HG03196 (cell line): ENCODE measurements at regions not wholly inside any gene's neighbourhood (a gene's known extent, or its start where the extent isn't known, plus 50 kb on each side); places are given as distances from the start of the nearest gene placed in this dataset.
"Not testable (repeated sequence)": the region's sequence is repeated elsewhere in the genome, so short reads cannot be mapped to it uniquely, and the experiment has no call there.

Source experiments
- ATAC-seq: cut with Tn5 transposase; IDR thresholded peaks from one replicate; pipeline ENCODE4 v1.9.1; 2021; ENCODE audit not compliant: unreplicated experiment

DNA sequence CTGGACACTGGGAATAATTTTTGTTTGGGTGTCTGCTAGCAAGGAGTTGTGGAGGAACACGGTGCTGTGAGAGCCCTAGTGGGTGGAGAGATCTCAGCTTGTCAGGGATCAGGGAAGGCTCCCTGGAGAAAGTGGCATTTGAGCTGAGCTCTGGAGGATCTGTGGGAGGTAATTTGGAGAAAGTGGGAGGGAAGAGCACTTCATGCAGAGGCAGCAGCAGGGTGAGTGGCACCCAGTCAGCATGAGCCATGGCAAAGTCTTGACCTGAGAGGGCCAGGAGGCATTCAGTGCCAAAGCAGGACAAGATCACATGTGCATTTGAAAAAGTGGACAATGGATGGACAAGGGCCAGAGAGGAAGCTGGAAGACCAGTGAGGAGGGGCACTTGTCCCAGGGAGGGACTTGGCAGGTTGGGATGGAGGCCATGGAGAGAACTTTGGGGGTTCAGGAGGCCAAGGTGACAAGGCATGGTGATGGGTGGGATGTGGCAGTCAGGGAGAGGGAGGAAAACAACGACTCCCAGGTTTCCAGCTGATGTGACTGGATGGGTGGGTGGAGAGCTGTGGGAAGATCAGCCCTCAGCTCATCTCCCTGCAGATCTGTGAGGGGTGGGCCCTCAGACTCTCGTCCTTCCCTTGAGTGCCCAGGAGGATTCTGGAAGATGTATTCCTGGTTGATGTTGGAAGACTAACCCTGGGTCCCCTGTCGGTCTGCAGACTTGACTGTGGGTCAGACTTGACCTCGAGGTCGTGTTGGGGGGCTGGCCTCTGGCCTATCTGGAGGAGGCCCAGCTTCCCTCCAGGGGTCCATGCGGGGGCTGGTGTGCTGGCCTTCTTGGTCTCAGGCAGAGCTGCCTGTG, 68.9 kb upstream of the PITX1 start:
- ATAC-seq, result no peak

DNA sequence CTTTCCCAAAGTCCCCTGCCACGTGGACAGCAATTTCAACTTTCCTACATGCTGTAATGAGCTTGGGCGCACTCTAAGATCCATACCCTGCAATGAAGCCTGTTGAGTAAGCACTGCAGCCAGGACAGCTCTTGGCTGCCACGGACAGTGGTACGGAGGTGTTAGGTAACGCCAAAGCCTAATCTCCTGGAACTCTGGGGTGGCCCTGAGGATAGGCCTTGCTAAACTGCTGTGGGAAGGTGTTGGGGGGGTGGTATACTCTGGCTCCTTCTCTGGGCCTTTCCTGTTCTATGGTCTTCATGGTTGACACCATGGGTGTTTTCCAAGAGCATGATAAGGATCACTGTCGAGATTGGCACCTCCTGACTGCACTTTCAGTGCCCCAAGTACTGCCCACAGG, 66.4 kb upstream of the PITX1 start:
- no peak for ATAC-seq

DNA sequence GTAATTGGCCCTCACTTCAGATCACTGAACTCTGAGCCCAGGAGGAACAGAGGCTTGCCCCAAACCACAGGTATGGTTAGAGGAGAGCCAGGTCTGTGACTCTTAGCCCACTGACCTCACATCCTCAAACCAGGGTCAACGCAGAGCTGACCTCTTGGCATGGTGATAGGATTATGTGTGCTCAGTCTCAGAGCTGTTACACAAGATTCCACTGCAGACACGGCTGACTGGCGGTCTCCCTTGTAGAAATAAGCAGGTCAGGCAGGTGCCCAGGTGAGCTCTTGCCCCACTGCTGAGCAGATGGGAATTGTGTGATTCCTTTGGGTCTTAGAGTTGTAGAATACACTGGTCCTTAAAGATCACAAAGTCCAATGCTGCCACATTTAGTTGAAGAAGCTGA, 66.0 kb upstream of the PITX1 start:
- no peak for ATAC-seq

DNA sequence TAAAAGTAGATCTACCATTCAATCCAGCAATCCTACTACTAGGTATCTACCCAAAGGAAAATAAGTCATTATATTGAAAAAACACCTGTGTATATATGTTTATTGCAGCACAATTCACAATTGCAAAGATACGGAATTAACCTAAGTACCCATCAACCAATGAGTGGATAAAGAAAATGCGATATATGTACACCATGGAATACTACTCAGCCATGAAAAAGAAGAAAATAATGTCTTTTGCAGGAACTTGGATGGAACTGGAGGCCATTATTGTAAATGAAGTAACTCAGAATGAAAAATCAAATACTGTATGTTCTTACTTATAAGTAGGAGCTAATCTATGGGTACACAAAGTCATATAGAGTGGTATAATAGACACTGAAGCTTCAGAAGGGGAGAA, 63.4 kb upstream of the PITX1 start:
- no peak for ATAC-seq

- no peak for ATAC-seq
Observed at GRCh38 chr5:135095871-135096270, 61.8 kb upstream of the PITX1 start.

DNA sequence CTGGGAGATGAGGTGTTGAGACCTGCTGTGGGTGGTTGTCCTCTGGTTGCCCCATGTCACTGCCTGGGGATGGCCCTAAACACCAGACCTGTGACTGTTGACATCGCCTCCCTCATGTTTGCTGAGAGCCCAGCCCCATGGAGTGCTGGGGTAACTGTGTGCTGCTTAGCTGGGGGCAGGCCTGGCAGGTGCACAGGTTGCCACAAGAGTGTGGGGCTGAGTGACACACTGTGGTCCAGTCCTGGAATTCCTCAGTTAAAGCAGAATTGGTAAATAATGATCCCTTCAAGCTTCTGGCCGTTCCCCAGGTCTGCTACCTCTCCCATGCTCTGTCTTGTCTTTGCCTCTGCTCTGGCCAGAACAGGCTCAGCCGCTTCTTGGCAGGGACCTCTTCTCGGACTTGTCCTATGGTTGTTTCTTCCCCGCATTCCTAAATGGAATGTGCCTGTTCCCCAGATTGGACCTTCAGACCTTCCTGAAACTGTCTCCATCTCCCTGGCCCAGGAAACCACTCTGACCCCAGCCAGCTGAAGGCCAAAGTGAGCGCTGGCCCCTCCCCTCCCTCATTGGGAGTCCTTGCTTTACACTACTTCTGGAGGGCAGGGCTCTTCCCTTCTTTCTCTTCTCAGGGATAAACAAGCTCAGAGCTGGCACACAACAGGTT, 61.2 kb upstream of the PITX1 start:
- ATAC-seq, result no peak

- ATAC-seq, result no peak
Observed at GRCh38 chr5:135094339-135095051, 60.5 kb upstream of the PITX1 start.

DNA sequence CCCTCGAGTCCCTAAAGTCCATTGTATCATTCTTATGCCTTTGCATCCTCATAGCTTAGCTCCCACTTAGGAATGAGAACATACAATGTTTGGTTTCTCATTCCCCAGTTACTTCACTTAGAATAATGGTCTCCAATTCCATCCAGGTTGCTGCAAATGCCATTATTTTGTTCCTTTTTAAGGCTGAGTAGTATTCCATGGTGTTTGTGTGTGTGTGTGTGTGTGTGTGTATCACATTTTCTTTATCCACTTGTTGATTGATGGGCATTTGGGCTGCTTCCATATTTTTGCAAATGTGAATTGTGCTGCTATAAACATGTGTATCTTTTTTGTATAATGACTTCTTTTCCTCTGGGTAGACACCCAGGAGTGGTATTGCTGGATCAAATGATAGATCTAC, 59.5 kb upstream of the PITX1 start:
- not testable (repeated sequence) for ATAC-seq

DNA sequence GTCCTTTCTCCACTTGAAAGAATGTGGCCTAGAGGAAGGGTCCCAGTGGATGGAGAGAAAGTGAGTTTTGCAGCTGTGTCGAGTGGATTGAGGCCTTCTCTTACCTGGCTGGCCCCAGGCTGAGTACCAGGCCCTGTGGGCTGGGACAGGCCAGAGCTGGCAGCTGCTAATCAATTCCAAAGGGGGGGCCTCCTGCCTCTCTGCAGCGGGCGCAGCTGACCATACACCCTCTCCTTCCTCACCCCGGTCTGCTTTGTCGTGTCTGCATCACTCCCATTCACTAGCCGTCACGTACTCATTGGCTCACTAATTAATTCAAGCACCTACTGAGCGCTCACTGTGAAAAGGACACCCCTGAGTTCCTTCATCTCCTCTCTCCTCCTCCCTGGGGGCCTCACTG, 58.4 kb upstream of the PITX1 start:
- no peak for ATAC-seq

- ATAC-seq, result no peak
Observed at GRCh38 chr5:135091286-135091685, 57.3 kb upstream of the PITX1 start.

DNA sequence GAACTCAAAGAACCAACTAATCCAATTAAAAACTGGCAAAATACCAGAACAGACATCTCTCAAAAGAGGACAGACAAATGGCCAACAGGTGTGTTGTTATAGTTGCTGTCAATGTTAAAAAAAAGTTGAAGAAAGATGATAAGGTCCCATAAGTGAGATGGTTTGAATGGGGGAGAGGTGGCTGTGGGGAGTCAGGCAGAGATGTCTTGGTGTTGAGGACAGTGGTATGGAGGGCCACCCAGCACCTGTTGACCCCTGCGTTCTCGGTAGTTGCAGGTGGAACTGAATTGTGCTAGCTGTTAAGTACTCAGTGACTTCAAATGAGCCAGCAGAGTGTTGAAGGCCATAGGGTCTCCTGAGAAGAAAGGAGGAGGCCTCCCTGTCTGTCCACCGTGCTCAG, 55.9 kb upstream of the PITX1 start:
- no peak for ATAC-seq

GRCh38 chr5:135088911-135089310, 54.9 kb upstream of the PITX1 start:
- ATAC-seq, result no peak

DNA sequence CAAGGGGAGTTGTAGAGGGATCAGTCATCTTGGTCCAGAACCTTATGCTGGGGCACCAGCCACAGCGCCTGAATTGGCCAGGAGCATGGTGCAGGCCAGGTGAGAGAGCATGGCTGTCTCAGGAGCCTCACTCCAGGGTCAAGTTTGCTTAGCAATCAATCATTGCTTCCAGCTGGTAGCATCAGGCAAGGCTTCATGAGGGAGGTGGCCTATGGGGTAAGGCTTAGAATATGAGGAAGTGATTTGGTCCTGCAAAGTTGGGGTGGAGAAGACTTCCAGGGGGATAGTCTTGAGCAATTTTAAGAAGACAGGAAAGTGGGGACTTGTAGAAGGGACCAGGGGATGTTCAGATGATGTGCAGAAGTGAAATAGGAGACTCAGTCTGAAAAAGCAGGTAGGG, 53.9 kb upstream of the PITX1 start:
- ATAC-seq, result no peak

DNA sequence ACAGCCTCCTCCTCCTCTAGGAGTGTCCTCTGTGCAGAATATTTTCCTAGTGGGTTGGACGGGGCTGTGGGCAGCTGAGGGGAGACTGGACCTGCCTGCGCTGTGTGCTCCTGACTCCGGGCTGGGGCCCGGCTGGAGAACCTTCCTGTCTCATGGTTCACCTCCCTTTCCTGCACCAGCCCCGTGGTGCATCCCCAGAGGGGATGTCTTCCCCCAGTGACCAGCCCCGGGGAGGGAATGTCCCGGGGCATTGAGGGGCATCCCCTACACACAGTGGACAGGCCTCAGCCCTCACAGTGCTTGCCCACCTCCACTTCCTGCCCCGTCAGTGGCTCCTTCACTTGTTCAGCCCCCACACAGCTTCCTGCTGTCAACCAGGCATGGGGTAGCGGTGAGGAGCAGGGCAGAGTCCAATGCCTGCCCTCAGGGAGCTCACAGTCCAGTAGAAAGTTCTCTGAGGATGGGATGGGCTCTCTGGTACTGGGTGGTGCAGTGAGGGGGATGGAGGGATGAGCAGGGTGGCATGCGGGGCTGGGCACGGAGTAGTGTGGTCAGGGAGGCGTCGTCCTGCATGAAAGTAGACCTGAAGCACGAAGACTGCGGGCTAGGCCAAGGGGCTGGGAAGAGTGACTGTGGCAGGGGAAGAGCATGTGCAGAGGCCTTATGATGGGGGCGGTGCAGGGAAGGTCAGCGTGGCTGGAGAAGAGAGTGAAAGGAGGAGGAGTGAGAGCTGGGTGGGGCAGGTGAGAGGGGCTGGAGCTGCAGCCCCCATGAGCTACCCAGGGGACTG, 52.1 kb upstream of the PITX1 start:
- ATAC-seq, result no peak

DNA sequence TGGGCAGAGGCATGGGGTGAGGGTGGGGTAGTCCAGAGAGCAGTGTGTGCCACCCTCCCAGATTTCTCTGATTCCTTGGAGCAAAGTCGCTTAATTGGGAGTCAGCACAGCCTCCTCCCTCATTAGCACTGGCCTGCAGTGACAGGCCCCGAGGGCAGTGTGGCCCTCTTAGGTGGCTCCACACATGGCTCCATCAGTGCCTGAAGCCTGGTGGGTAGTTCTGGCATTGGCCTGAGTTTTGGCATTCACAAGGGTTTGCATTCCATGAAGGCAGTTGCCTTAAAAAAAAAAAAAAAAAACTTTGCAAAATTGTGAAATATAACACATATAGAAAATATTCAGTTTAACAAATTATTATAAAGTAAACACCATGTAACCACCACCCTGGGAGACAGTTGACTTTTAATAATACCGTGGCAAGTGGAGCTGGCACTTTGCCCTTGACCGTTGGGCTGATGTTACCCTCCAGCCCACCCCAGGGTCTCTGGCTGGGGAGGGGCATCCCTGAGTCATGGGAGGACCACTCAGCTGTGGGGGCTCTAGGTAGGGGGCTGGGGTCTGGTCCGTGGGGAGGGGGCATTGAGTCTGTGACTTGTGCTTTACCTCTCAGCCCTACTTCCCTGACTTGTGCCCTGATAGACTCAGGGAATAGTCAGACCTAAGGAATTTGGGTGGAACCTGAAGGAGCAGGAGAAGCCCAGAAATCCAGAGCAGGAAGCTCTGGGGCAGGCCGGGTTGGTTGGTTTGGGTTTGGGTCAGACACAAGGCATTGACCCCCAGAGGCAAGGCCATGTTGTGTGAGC, 51.3 kb upstream of the PITX1 start:
- no peak for ATAC-seq
